Activated T-cell treated with anti-CD3 and anti-CD28 coated beads, Interleukin-2, amount 50 U/mL, for 24 hours (primary cell): ENCODE measurements at regions not wholly inside any gene's neighbourhood (a gene's known extent, or its start where the extent isn't known, plus 50 kb on each side); places are given as distances from the start of the nearest gene placed in this dataset.
"Not testable (repeated sequence)": the region's sequence is repeated elsewhere in the genome, so short reads cannot be mapped to it uniquely, and the experiment has no call there.

Experiments
- DNase-seq: peaks from one replicate; pipeline ENCODE4 v3.0.0-alpha.2; 2020
- H3K27ac Mint-ChIP-seq: 2 replicates; pipeline ENCODE4 v1.8.0; 2020; ENCODE audit warnings: mild to moderate bottlenecking, mixed read lengths
- H3K27me3 Mint-ChIP-seq: 2 replicates; pipeline ENCODE4 v1.8.0; 2020; ENCODE audit warnings: mixed read lengths
- H3K36me3 Mint-ChIP-seq: 2 replicates; pipeline ENCODE4 v1.8.0; 2020; ENCODE audit warnings: low read depth, mixed read lengths
- H3K4me1 Mint-ChIP-seq: 2 replicates; pipeline ENCODE4 v1.8.0; 2020; ENCODE audit warnings: low read depth, mixed read lengths
- H3K4me3 Mint-ChIP-seq: 2 replicates; pipeline ENCODE4 v1.8.0; 2020; ENCODE audit warnings: mild to moderate bottlenecking, moderate library complexity, mixed read lengths
- H3K9me3 Mint-ChIP-seq: 2 replicates; pipeline ENCODE4 v1.8.0; 2020; ENCODE audit warnings: mixed read lengths

DNA sequence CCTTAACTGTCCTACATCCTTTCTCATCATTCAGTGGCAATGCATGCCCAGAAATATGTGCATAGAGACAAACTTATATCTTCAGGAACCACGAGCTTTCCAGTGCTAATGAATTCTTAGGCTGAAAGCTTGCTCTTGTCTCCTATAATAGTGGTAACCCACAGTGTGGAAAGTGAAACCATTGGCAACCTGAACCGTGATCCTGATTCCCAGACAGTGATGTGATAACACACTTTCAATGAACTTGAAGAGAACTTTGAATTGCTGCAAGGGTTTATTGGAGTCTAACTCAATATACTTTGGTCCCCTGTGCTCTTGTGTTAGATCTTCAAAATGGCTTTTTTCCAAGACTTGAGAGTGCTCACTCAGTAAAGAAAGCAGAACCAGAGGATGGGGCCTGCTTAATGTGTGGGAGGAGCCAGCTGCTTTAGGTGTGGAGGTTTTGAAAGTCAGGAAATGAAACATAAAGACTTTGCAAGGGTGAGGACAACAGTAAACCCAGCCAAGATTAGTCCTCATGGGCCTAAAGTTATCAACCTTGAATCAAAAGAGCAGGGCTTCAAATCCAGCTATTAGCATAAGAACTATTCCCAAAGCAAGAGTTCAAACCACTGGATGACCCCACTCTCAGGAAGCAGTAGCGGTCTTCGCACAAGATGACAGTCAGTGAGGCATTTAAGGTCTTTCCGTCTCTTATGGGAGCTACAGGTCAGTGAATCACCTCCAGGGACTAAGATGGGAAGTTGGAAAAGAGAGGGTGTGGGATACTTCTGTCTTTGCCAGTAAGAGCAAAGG, 332.4 kb upstream of the NRP1 start:
- Mint-ChIP-seq H3K36me3 (no peaks in the 10 kb centered on the region), H3K4me3 (no peak overlapping the region), H3K27ac (no peak overlapping the region), H3K4me1 (peaks cover 7% of the 10 kb centered on the region), H3K27me3 (peaks cover 9% of the 10 kb centered on the region), H3K9me3 (peaks cover 10% of the 10 kb centered on the region)
- no peak for DNase-seq

DNA sequence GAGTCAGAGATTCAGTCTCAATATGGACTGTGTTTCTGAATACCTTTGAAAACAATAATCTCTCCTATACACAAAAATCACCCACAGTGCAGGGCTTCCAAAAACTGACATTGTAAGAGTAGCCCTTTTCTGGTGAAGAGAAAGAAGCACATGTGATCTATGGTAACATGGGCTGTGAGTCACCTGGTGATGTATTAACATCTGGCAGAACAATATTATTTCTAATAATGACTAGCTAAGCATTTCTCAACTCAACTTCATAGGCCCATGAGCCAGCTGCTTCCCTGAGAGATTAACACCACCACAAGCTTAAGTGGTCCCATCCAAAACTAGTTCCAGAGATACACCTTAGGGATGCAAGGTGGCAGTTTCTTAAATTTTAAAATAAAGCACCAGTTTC, 331.0 kb upstream of the NRP1 start:
- peaks cover 11% of the 10 kb centered on the region for H3K4me1 Mint-ChIP-seq
- DNase-seq: no peak
- H3K27me3 Mint-ChIP-seq: peaks cover 18% of the 10 kb centered on the region
- H3K36me3 Mint-ChIP-seq: no peaks in the 10 kb centered on the region
- H3K27ac Mint-ChIP-seq: no peak overlapping the region
- H3K4me3 Mint-ChIP-seq: no peak overlapping the region
- H3K9me3 Mint-ChIP-seq: peaks cover 10% of the 10 kb centered on the region

DNA sequence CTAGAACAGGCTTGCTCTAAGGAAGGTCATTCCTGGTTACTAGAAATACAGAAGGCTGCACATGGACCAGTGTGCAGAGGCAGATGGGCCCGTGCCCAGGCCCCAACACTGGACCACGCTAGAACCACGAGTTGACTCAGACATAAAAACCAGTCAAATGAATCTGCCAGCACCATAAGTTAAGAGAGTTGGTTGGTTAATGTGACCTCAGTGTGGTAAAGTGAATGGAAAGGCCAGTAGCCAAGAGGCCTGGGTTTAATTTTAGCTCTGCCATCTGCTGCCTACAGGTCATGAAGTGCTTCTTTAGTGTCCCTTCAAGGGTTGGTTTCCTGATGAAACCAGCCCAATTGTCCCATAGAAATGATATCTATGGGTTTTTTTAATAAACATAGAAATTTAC, 329.6 kb upstream of the NRP1 start:
- no peak overlapping the region for H3K27ac Mint-ChIP-seq
- H3K9me3 Mint-ChIP-seq: peaks cover 10% of the 10 kb centered on the region
- DNase-seq: no peak
- peaks cover 18% of the 10 kb centered on the region for H3K27me3 Mint-ChIP-seq
- no peak overlapping the region for H3K4me3 Mint-ChIP-seq
- H3K36me3 Mint-ChIP-seq: no peaks in the 10 kb centered on the region
- H3K4me1 Mint-ChIP-seq: peaks cover 11% of the 10 kb centered on the region

DNA sequence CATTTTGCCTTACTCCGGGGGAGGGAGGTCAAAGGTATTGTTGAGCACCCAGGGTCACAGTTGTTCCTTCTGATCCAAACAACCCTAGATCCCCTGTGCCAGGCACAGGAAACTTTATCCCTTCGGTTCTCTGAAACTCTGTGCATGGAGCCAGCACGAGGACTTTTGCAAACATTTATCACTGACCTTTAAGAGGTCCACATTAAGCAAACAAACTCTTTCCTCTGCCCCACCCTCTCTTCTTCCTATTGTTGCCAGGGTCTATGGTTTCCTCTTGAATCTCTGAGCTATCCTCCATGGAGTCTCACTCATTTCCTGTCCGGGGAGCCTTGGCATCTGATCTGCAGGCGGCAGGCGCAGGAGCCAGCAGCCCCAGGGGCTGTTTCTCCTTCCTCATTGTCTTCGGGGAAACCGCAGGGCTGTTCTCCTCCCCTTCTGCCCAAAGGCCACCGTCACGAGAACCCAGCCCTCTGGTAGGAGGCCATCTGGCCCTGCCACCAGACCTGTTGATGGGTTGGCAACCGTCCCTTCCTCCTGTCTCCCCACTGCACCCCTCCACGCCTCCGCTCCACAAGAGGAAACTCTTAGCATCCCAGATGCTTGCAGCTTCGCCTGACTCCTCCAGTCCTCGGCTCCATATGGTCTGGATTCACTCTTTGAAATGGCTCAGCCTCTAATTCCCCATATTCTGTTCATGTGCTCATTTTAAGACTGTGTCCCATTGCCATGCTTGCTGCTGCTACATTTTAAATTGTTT, 327.3 kb upstream of the NRP1 start:
- Mint-ChIP-seq H3K27me3 (peaks cover 30% of the 10 kb centered on the region), H3K9me3 (peaks cover 10% of the 10 kb centered on the region), H3K4me3 (no peak overlapping the region), H3K36me3 (no peaks in the 10 kb centered on the region), H3K4me1 (peaks cover 9% of the 10 kb centered on the region), H3K27ac (no peak overlapping the region)
- DNase-seq: no peak

DNA sequence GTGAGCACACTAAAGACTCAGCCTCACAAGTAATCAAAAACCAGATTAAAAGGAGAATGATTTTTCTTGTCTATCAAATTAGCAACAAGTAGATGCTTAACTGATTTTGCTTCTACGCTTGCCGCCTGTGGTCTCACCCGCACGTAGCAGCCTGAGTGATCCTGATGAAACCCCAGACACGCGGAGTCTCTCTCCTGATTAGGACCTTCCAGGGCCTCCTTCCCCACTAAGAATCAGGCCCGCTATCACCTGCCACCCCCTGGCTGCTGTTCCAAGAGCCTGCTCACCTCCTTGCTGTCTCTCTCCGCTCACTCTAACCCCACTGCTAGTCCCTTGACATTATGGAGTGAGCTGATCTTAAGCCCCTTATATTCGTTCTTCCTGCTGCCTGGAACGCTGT, 325.9 kb upstream of the NRP1 start:
- H3K27ac Mint-ChIP-seq: no peak overlapping the region
- no peak overlapping the region for H3K4me3 Mint-ChIP-seq
- H3K27me3 Mint-ChIP-seq: peaks cover 30% of the 10 kb centered on the region
- no peaks in the 10 kb centered on the region for H3K36me3 Mint-ChIP-seq
- peaks cover 6% of the 10 kb centered on the region for H3K4me1 Mint-ChIP-seq
- DNase-seq: no peak
- H3K9me3 Mint-ChIP-seq: peaks cover 10% of the 10 kb centered on the region

DNA sequence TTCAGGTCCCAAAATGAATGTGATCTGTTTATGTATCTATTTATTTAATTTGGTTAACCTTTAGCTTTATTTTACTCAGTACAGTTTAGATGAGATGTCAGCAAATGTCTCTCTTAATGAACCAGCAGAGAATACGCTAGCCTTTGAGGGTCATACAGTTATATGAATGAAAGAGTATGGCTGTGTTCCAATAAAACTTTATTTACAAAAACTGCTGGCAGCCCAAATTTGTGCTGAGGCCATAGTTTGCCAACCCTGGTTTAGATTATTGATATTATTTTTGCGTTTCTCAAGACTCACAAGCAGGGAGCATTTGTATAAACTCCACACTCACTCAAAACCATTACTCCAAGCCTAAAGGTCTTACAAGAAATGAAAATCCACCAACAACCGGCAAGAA, 323.4 kb upstream of the NRP1 start:
- no peaks in the 10 kb centered on the region for H3K36me3 Mint-ChIP-seq
- peaks cover 30% of the 10 kb centered on the region for H3K27me3 Mint-ChIP-seq
- no peak overlapping the region for H3K4me3 Mint-ChIP-seq
- H3K27ac Mint-ChIP-seq: no peak overlapping the region
- peaks cover 6% of the 10 kb centered on the region for H3K9me3 Mint-ChIP-seq
- DNase-seq: no peak
- H3K4me1 Mint-ChIP-seq: peaks cover 6% of the 10 kb centered on the region

DNA sequence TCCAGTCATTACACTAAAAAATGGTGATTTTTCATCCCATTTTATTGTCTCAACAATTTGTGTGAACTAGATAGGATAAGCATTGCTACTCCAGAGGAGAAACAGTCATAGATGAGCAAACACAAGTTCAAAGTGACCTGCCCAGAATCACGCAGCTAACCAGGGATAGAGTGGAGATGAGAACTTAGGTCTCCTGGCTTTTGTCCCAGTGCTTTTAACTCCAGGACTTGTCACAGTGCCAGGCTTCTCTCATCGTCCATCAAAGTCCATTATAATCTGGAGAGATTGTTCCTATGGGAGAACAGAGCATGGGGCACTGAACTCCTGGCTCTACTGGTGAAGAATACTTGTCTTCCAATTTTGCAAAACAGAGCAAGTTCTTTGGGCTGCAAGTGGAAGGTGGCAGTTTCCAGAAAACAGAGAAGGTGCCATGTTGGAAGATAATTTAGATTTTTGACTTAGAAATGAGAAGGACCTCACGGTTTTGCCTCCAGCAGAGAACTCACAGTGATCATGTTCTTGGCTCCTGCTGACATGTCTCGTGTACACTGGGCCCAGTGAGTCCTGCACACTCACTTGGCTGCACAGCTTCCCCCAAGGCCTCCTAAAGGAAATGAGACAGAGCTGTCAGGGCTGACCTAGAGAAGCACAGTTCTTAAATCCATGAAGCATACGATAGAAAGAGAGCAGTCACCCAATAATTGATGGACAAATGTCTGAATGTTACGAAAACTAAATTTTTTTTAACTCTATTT, 322.9 kb upstream of the NRP1 start:
- H3K36me3 Mint-ChIP-seq: no peaks in the 10 kb centered on the region
- peaks cover 6% of the 10 kb centered on the region for H3K9me3 Mint-ChIP-seq
- no peak overlapping the region for H3K4me3 Mint-ChIP-seq
- H3K27ac Mint-ChIP-seq: no peak overlapping the region
- no peak for DNase-seq
- peaks cover 6% of the 10 kb centered on the region for H3K4me1 Mint-ChIP-seq
- peaks cover 25% of the 10 kb centered on the region for H3K27me3 Mint-ChIP-seq

DNA sequence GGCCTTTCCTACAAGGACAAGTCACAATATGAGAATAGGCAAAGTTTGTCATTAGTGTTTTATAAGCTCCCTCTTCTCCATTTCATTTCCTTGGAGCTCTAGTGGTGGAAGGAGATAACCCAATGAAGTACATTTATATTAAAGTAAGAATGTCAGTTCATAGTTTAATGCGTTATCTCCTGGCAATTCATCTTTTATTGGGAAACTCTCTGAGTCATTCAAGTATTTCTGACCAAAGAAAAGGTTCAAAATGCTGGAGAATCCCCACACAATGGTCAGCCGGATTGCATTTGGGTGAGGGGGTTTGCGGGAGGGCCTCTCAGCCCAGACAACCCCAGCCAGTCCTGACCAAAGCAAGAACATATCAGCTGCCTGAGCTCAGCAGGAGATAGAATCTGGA, 321.5 kb upstream of the NRP1 start:
- Mint-ChIP-seq H3K27me3 (peaks cover 19% of the 10 kb centered on the region), H3K36me3 (no peaks in the 10 kb centered on the region), H3K4me1 (no peaks in the 10 kb centered on the region), H3K4me3 (no peak overlapping the region), H3K27ac (no peak overlapping the region), H3K9me3 (peaks cover 6% of the 10 kb centered on the region)
- DNase-seq: no peak

DNA sequence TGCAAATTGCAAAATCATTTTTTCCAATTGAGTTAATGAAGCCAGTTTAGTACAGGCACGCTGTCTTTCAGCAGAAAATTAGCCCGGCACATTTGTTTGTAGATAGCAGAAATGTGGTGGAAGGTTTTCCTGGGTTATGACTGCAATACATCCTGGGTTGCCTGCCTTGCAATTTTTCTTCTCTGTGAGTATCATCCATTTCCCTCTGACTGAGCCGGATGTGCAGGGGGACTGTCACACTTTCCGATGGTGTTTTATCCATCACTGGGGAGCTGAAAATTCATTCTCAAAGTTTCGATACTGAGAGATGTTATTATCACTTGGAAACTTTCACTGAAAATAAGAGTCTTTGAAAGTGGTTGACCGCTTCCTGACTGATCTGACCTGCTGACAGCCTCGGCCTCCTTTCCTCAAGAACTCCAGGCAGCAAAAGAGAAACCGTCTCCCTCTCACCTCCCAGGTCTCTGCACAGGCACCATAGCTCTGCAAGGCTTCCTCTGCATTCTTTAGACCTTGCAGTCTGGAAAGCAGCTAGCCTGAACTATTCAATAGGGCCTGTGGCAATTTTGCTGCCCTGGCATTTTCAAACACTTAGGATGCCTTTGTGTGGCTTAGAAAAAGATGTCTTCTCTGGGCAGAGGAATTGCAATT, 320.8 kb upstream of the NRP1 start:
- DNase-seq: no peak
- Mint-ChIP-seq H3K27ac (no peak overlapping the region), H3K4me1 (no peaks in the 10 kb centered on the region), H3K4me3 (no peak overlapping the region), H3K36me3 (no peaks in the 10 kb centered on the region), H3K27me3 (peaks cover 17% of the 10 kb centered on the region), H3K9me3 (peaks cover 6% of the 10 kb centered on the region)

DNA sequence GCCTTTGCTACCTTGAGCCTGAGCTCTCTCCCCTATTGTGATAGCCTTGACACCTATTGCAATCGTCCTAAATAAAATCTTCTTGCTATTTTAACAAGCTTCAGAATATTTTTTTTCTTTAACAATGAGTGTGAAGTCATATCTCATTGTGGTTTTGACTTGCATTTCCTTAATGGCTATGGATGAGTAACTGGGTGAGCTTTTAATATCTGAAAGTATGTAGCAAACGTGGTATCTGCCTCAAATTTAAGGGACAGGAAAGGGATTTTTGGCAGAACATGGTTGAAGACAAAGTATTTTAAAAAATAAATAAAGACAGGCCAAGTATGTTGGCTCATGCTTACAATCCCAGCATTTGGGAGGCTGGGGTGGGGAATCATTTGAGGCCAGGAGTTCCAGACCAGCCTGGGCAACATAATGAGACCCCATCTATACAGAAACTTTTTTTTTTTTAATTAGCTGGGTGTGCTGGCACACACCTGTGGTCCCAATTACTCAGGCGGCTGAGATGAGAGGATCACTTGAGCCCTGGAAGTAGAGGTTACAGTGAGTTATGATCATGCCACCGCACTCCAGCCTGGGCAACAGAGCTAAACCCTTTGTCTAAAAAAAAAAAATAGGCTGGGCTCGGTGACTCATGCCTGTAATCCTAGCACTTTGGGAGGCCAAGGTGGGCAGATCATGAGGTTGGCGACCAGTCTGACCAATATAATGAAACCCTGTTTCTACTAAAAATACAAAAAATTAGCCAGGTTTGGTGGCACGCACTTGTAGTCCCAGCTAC, 319.3 kb upstream of the NRP1 start:
- Mint-ChIP-seq H3K27me3 (peaks cover 14% of the 10 kb centered on the region), H3K27ac (no peak overlapping the region), H3K36me3 (no peaks in the 10 kb centered on the region), H3K4me3 (no peak overlapping the region), H3K9me3 (peaks cover 6% of the 10 kb centered on the region), H3K4me1 (no peaks in the 10 kb centered on the region)
- DNase-seq: no peak

DNA sequence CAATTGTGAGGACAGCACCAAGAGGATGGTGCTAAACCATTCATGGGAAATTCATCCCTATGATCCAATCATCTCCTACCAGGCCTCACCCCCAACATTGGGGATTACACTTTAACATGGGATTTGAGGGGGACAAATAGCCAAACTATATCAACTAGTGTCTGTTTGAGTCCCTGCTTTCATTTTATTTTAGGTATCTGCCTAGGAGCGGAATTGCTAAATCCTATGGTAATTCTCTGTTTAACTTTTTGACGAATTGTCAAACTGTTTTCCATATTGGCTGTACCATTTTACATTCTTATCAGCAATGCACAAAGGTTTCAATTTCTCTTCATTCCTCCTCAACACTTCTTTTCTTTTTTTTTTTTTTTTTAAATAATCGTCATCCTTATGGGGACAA, 318.4 kb upstream of the NRP1 start:
- H3K36me3 Mint-ChIP-seq: no peaks in the 10 kb centered on the region
- peaks cover 6% of the 10 kb centered on the region for H3K9me3 Mint-ChIP-seq
- no peak for DNase-seq
- H3K4me3 Mint-ChIP-seq: no peak overlapping the region
- no peak overlapping the region for H3K27ac Mint-ChIP-seq
- H3K4me1 Mint-ChIP-seq: no peaks in the 10 kb centered on the region
- peaks cover 12% of the 10 kb centered on the region for H3K27me3 Mint-ChIP-seq

DNA sequence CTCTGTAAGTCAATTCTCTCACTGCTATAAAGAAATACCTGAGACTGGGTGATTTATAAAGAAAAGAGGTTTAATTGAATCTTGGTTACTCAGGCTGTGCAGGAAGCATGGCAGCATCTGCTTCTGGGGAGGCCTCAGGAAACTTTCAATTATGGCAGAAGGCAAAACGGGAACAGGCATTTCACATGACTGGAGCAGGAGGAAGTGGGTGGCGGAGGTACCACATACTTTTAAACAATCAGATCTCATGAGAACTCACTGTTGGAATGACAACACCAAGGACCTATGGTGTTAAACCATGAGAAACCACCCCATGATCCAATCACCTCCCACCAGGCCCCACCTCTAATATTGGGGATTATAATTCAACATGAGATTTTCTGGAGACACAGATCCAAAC, 315.7 kb upstream of the NRP1 start:
- not testable (repeated sequence) for H3K4me3 Mint-ChIP-seq, H3K36me3 Mint-ChIP-seq, H3K9me3 Mint-ChIP-seq, H3K4me1 Mint-ChIP-seq, DNase-seq, H3K27ac Mint-ChIP-seq
- peaks cover 16% of the 10 kb centered on the region for H3K27me3 Mint-ChIP-seq

DNA sequence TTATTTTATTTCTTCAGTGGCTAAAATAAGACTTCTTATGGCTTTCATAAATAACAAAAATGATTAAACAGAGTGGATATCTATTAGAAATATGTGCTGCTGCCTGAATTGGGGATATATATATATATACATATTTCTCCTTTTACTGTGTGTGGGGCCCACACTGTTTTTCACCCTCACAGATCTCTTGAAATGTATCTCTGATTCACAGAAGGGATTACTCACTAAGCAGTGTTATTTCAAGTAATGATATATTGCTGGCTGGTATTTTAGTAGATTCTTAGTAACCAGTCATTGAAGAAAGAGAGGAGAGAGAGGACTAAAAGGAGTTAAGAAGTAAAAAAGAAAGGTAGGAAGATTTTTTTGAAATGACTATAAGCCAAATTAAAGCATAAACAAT, 308.6 kb upstream of the NRP1 start:
- no peak overlapping the region for H3K4me3 Mint-ChIP-seq

DNA sequence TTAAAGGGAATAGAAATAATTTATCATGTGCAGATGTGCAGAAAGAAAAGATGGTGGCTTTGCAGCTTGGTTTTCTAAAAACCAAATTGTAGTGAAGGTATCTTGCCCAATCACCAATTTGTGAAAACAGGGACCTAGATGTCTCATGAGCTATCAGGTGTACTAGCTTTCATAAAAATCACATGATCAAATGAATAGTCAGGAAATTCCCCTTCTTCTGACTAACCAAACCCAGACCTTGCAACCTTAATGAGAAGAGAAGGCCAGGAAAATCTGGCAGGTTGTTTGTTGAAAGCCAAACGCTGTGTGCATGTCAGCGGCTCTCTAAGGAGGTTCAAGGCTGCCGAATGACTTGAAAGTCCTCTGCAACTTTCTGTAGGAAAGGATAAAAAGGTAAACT, 304.4 kb upstream of the NRP1 start:
- Mint-ChIP-seq H3K9me3 (no peaks in the 10 kb centered on the region), H3K27ac (no peak overlapping the region), H3K36me3 (no peaks in the 10 kb centered on the region), H3K27me3 (peaks cover 19% of the 10 kb centered on the region), H3K4me1 (no peaks in the 10 kb centered on the region), H3K4me3 (no peak overlapping the region)
- no peak for DNase-seq

More for the DNA sequence above, 308.6 kb upstream of the NRP1 start:
- no peak for DNase-seq
- Mint-ChIP-seq H3K27ac (no peak overlapping the region), H3K36me3 (no peaks in the 10 kb centered on the region), H3K27me3 (peaks cover 24% of the 10 kb centered on the region), H3K4me1 (no peaks in the 10 kb centered on the region), H3K9me3 (no peaks in the 10 kb centered on the region)
